BJ (cell line): ENCODE measurements at regions not wholly inside any gene's neighbourhood (a gene's known extent, or its start where the extent isn't known, plus 50 kb on each side); places are given as distances from the start of the nearest gene placed in this dataset.

Experiments used
- CTCF ChIA-PET: fragments of 350-600 bp; formaldehyde crosslinking; extraction: SDS; loops from one replicate; lab custom pipeline; 2021; ENCODE audit warnings: antibody characterized with exemption, inconsistent platforms; lab: Yijun Ruan, JAX
- POLR2A ChIA-PET: fragments of 300-600 bp; sonication (Branson Sonifier 250); formaldehyde crosslinking; extraction: SDS; loops from one replicate; lab custom pipeline; 2021; ENCODE audit warnings: antibody characterized with exemption; lab: Charles Lee
- DNase-seq: peaks from one replicate; pipeline ENCODE4 v3.0.0-alpha.2; 2011; ENCODE audit warnings: low read depth
- H3K27me3 ChIP-seq: 2 replicates; pipeline ENCODE4 v1.6.0; 2011; ENCODE audit warnings: low read length; ENCODE audit not compliant: control insufficient read depth, insufficient read depth
- H3K36me3 ChIP-seq: 2 replicates; pipeline ENCODE4 v1.5.1; 2011; ENCODE audit warnings: low read length; ENCODE audit not compliant: control insufficient read depth, insufficient read depth
- H3K4me3 ChIP-seq: 2 replicates; pipeline ENCODE4 v1.5.1; 2011; ENCODE audit warnings: low read depth, mild to moderate bottlenecking, control low read depth, low read length
- CTCF ChIP-seq: IDR thresholded peaks from 2 replicates; pipeline ENCODE4 v1.5.1; 2011; ENCODE audit warnings: low read depth, mild to moderate bottlenecking, control low read depth, inconsistent platforms, low read length, moderate library complexity; ENCODE audit not compliant: insufficient read depth

GRCh38 chr17:77593081-77593480 is 365.4 kb upstream of the TNRC6C start:
- Histone ChIP-seq H3K36me3 (no peaks in the 10 kb centered on the region), H3K4me3 (no peak overlapping the region), H3K27me3 (peaks cover 20% of the 10 kb centered on the region)
- no peak for TF ChIP-seq CTCF
- ChIA-PET POLR2A (no interaction called here), CTCF (no interaction called here)
- no peak for DNase-seq

- Histone ChIP-seq H3K27me3 (peaks cover 20% of the 10 kb centered on the region), H3K4me3 (no peak overlapping the region), H3K36me3 (no peaks in the 10 kb centered on the region)
- ChIA-PET POLR2A (no interaction called here), CTCF (interaction anchor here (0.5 kb wide), 1 partner anchor 194 kb away, joined by 3 read pairs; no protein-coding TSS in a partner anchor)
- no peak for TF ChIP-seq CTCF
- no peak for DNase-seq
Measured at GRCh38 chr17:77594416-77595209, 363.9 kb upstream of the TNRC6C start.

- ChIA-PET POLR2A (no interaction called here), CTCF (interaction anchor here (1.1 kb wide), 1 partner anchor 130 kb away, joined by 3 read pairs; no protein-coding TSS in a partner anchor)
- no peaks in the 10 kb centered on the region for H3K36me3 ChIP-seq
- no peak for DNase-seq
- no peak overlapping the region for H3K4me3 ChIP-seq
- TF ChIP-seq CTCF = no peak
- peaks cover 21% of the 10 kb centered on the region for H3K27me3 ChIP-seq
Measured at GRCh38 chr17:77596491-77597417, 361.7 kb upstream of the TNRC6C start.

- TF ChIP-seq CTCF = no peak
- no peak for DNase-seq
- CTCF ChIA-PET = interaction anchor here (1.1 kb wide), 1 partner anchor 129 kb away, joined by 3 read pairs; no protein-coding TSS in a partner anchor
- peaks cover 15% of the 10 kb centered on the region for H3K27me3 ChIP-seq
- H3K36me3 ChIP-seq = no peaks in the 10 kb centered on the region
- POLR2A ChIA-PET = no interaction called here
- H3K4me3 ChIP-seq = no peak overlapping the region
Measured at GRCh38 chr17:77597418-77598240, 360.9 kb upstream of the TNRC6C start.
